ENCODE measurements at regions not wholly inside any gene's neighbourhood (a gene's known extent, or its start where the extent isn't known, plus 50 kb on each side); places are given as distances from the start of the nearest gene placed in this dataset.

DNA sequence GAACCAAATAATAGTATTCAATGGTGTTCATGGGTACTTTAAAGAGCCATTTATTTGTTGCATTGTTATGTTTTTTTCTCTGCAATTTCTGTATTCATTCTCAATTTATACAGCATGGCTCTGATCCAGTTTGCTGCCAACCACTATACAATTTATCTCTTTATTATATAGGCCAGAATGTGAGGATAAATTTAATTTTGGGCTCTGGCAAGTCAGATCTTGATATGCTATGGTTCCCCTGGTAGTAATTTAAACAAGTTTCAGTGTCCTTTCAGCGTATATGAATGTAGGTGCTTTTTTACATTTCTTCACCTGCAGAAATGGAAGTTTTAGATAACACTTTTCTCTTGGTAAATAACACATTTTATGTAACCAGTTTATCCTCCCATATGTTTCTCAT is 1118.0 kb upstream of the SEMA6A start:
- TF ChIP-seq FOXK2 (IDR thresholded peaks at IDR 0.05): no peak
- no peak for TF ChIP-seq FOXA1 (IDR thresholded peaks at IDR 0.05)
- no peak for TF ChIP-seq FOXM1 (IDR thresholded peaks at IDR 0.05; ENCODE audit: borderline replicate concordance)
- no peak for TF ChIP-seq BHLHE40 (IDR thresholded peaks at IDR 0.05; ENCODE audit: borderline replicate concordance)
- TF ChIP-seq PKNOX1 (IDR thresholded peaks at IDR 0.05): no peak
- TF ChIP-seq LEF1 (IDR thresholded peaks at IDR 0.05; ENCODE audit: borderline replicate concordance): no peak
- no peak for TF ChIP-seq ARNT (IDR thresholded peaks at IDR 0.05)
- no peak for TF ChIP-seq SP1 (IDR thresholded peaks at IDR 0.05)
- no peak for TF ChIP-seq CTBP1 (IDR thresholded peaks at IDR 0.05; ENCODE audit: borderline replicate concordance)
- no peak for TF ChIP-seq SUZ12 (IDR thresholded peaks at IDR 0.05)

All from HEK293T (cell line).